Body of pancreas (tissue), 4 donors: ENCODE measurements at regions not wholly inside any gene's neighbourhood (a gene's known extent, or its start where the extent isn't known, plus 50 kb on each side); places are given as distances from the start of the nearest gene placed in this dataset.

Experiments used
- ATAC-seq: fragments of 150-250 bp; one replicate; pipeline ENCODE4 v1.9.1; 2016
- DNase-seq, 4 donors: peaks; one replicate each; pipeline ENCODE4 v3.0.0-alpha.2; 2019
- H3K27ac ChIP-seq, 4 donors: fragments of 200-600 bp; sonication (generic); 1 replicate in 3 of 4; 2 replicates in 1 of 4; pipeline versions ENCODE4 v1.5.1 to v1.6.1; 2016 to 2019; ENCODE audit warnings: mild to moderate bottlenecking in 1 of 4, mixed read lengths in 1 of 4, moderate library complexity in 1 of 4
- H3K27me3 ChIP-seq, 2 donors: fragments of 200-600 bp; sonication (generic); one replicate each; pipeline ENCODE4 v1.6.0; 2016; ENCODE audit warnings: mild to moderate bottlenecking in 1 of 2
- H3K36me3 ChIP-seq, 2 donors: fragments of 200-600 bp; sonication (generic); replicated peaks in 1 of 2; 2 replicates each; pipeline ENCODE4 v1.5.1; 2016; ENCODE audit warnings: low read depth in 2 of 2; ENCODE audit not compliant: insufficient read depth in 1 of 2
- H3K4me1 ChIP-seq: fragments of 200-600 bp; sonication (generic); one replicate; pipeline ENCODE4 v1.6.0; 2016
- H3K4me3 ChIP-seq, 2 donors: fragments of 200-600 bp; sonication (generic); 1 replicate in 1 of 2; 2 replicates in 1 of 2; pipeline ENCODE4 v1.5.1; 2016 to 2019
- H3K9me3 ChIP-seq, 3 donors: fragments of 200-600 bp; sonication (generic); 1 replicate in 2 of 3; 2 replicates in 1 of 3; pipeline ENCODE4 v1.5.1; 2016
- CTCF ChIP-seq, 7 experiments: fragments of 450-650 bp in 4 of 7; fragments of 200-600 bp in 3 of 7; sonication (generic) in 3 of 7; IDR thresholded peaks; one replicate each; pipeline ENCODE4 v1.5.1; 2016 to 2019; ENCODE audit warnings: antibody characterized with exemption in 7 of 7
- POLR2A ChIP-seq, 3 donors: fragments of 450-650 bp; IDR thresholded peaks; one replicate each; pipeline ENCODE4 v1.6.1; 2016; ENCODE audit warnings: antibody characterized with exemption in 3 of 3, mild to moderate bottlenecking in 2 of 3
- WGBS, 2 donors: methylation state at CpG; one replicate each; pipeline ENCODE4 v1.1.5; 2017; 5-methylcytosine and 5-hydroxymethylcytosine counted together
- intact Hi-C: fragments of 100-400 bp; cut with DNase I; formaldehyde crosslinking; loops from one replicate; pipeline ENCODE4 v1.15.1; 2023

GRCh38 chr9:29564564-29564963, 1991.3 kb upstream of the C9orf72 start:
- no peaks in the 10 kb centered on the region for H3K9me3 ChIP-seq
- TF ChIP-seq POLR2A (IDR thresholded peaks at IDR 0.05) (no peak), CTCF (IDR thresholded peaks at IDR 0.05) (no peak)
- H3K4me1 ChIP-seq, result no peaks in the 10 kb centered on the region
- H3K4me3 ChIP-seq, result no peak overlapping the region
- DNase-seq (no peak), ATAC-seq (no peak)
- H3K27me3 ChIP-seq, result no peaks in the 10 kb centered on the region
- H3K27ac ChIP-seq, result no peak overlapping the region
- WGBS, 2 donors, result 60 to 65% methylated on average over 1 of the region's 1 CpG
- H3K36me3 ChIP-seq, result no peaks in the 10 kb centered on the region
- intact Hi-C loops, result no loop called here

GRCh38 chr9:29575219-29575618, 2001.9 kb upstream of the C9orf72 start:
- no peak overlapping the region for H3K27ac ChIP-seq
- H3K9me3 ChIP-seq, result no peaks in the 10 kb centered on the region
- H3K27me3 ChIP-seq, result no peaks in the 10 kb centered on the region
- no peak overlapping the region for H3K4me3 ChIP-seq
- DNase-seq (no peak), ATAC-seq (no peak)
- no peaks in the 10 kb centered on the region for H3K4me1 ChIP-seq
- 24 to 48% methylated on average over 1 of the region's 1 CpG for WGBS, 2 donors
- TF ChIP-seq POLR2A (IDR thresholded peaks at IDR 0.05) (no peak), CTCF (IDR thresholded peaks at IDR 0.05) (no peak)
- no peaks in the 10 kb centered on the region for H3K36me3 ChIP-seq
- intact Hi-C loops, result no loop called here

GRCh38 chr9:29588361-29588760, 2015.1 kb upstream of the C9orf72 start:
- no peak overlapping the region for H3K4me3 ChIP-seq
- intact Hi-C loops, result no loop called here

GRCh38 chr9:29609282-29609681, 2036.0 kb upstream of the C9orf72 start:
- H3K9me3 ChIP-seq, result no peaks in the 10 kb centered on the region
- no peak overlapping the region for H3K27ac ChIP-seq
- no peaks in the 10 kb centered on the region for H3K4me1 ChIP-seq
- no peak overlapping the region for H3K4me3 ChIP-seq
- DNase-seq, result no peak
- TF ChIP-seq CTCF (IDR thresholded peaks at IDR 0.05) (no peak), POLR2A (IDR thresholded peaks at IDR 0.05) (no peak)
- ATAC-seq, result no peak
- H3K27me3 ChIP-seq, result no peaks in the 10 kb centered on the region
- 44% methylated on average over 2 of the region's 2 CpGs for WGBS, 2 donors
- intact Hi-C loops, result no loop called here
- H3K36me3 ChIP-seq, result no peaks in the 10 kb centered on the region

More at GRCh38 chr9:29588361-29588760, 2015.1 kb upstream of the C9orf72 start:
- 68 to 75% methylated on average over 2 of the region's 2 CpGs for WGBS, 2 donors
- Histone ChIP-seq H3K36me3 (no peaks in the 10 kb centered on the region), H3K9me3 (no peaks in the 10 kb centered on the region), H3K4me1 (no peaks in the 10 kb centered on the region), H3K27ac (no peak overlapping the region), H3K27me3 (no peaks in the 10 kb centered on the region)
- DNase-seq, result no peak
- no peak for ATAC-seq
- TF ChIP-seq POLR2A (IDR thresholded peaks at IDR 0.05) (no peak), CTCF (IDR thresholded peaks at IDR 0.05) (no peak)

- Histone ChIP-seq H3K9me3 (no peaks in the 10 kb centered on the region), H3K4me3 (no peak overlapping the region), H3K27me3 (no peaks in the 10 kb centered on the region), H3K4me1 (no peaks in the 10 kb centered on the region), H3K36me3 (no peaks in the 10 kb centered on the region), H3K27ac (no peak overlapping the region)
- intact Hi-C loops, result no loop called here
- WGBS, 2 donors, result 69 to 78% methylated on average over 1 of the region's 1 CpG
- no peak for TF ChIP-seq POLR2A (IDR thresholded peaks at IDR 0.05)
- TF ChIP-seq CTCF (IDR thresholded peaks at IDR 0.05), result no peak
- DNase-seq (no peak), ATAC-seq (no peak)
Measured at GRCh38 chr9:29613773-29614172, 2040.5 kb upstream of the C9orf72 start.
